Cardiac muscle cell (in vitro differentiated cells and primary cell): ENCODE measurements at regions not wholly inside any gene's neighbourhood (a gene's known extent, or its start where the extent isn't known, plus 50 kb on each side); places are given as distances from the start of the nearest gene placed in this dataset.

Experiments
- DNase-seq, 2 donors: peaks; one replicate each; pipeline versions ENCODE4 v3.0.0 to v3.0.0-alpha.2; 2010 to 2017; ENCODE audit warnings: low read depth in 1 of 2, low spot score in 1 of 2
- H3K27ac ChIP-seq: fragments of 200-600 bp; sonication (generic); 2 replicates; pipeline ENCODE4 v1.5.1; 2016
- H3K27me3 ChIP-seq: fragments of 200-600 bp; sonication (generic); 2 replicates; pipeline ENCODE4 v1.6.0; 2016; ENCODE audit warnings: control low read depth
- H3K36me3 ChIP-seq: fragments of 200-600 bp; sonication (generic); 2 replicates; pipeline ENCODE4 v1.5.1; 2016; ENCODE audit warnings: control low read depth
- H3K4me1 ChIP-seq: fragments of 200-600 bp; sonication (generic); 2 replicates; pipeline ENCODE4 v1.8.1; 2017; ENCODE audit warnings: low read depth, mild to moderate bottlenecking, mixed run types
- H3K4me3 ChIP-seq: fragments of 200-600 bp; sonication (generic); 2 replicates; pipeline ENCODE4 v1.5.1; 2016; ENCODE audit warnings: mild to moderate bottlenecking
- H3K9me3 ChIP-seq: fragments of 200-600 bp; sonication (generic); 2 replicates; pipeline ENCODE4 v1.5.1; 2017; ENCODE audit warnings: low read depth, mild to moderate bottlenecking, control low read depth
- TF ChIP-seq, protein P1 (sequence below): IDR thresholded peaks from 2 replicates; pipeline ENCODE4 v1.5.1; 2012; ENCODE audit warnings: low read depth, mild to moderate bottlenecking, low read length

- DNase-seq = no peak
- no peaks in the 10 kb centered on the region for H3K27me3 ChIP-seq
- H3K36me3 ChIP-seq = no peaks in the 10 kb centered on the region
- TF ChIP-seq, protein P1, sequence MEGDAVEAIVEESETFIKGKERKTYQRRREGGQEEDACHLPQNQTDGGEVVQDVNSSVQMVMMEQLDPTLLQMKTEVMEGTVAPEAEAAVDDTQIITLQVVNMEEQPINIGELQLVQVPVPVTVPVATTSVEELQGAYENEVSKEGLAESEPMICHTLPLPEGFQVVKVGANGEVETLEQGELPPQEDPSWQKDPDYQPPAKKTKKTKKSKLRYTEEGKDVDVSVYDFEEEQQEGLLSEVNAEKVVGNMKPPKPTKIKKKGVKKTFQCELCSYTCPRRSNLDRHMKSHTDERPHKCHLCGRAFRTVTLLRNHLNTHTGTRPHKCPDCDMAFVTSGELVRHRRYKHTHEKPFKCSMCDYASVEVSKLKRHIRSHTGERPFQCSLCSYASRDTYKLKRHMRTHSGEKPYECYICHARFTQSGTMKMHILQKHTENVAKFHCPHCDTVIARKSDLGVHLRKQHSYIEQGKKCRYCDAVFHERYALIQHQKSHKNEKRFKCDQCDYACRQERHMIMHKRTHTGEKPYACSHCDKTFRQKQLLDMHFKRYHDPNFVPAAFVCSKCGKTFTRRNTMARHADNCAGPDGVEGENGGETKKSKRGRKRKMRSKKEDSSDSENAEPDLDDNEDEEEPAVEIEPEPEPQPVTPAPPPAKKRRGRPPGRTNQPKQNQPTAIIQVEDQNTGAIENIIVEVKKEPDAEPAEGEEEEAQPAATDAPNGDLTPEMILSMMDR = no peak
- no peaks in the 10 kb centered on the region for H3K4me1 ChIP-seq
- no peak overlapping the region for H3K27ac ChIP-seq
- H3K9me3 ChIP-seq = no peaks in the 10 kb centered on the region
- no peak overlapping the region for H3K4me3 ChIP-seq
Measured at GRCh38 chr7:35533902-35534301, 161.0 kb downstream of the HERPUD2 start.

GRCh38 chr7:35530124-35531109 lies 164.5 kb downstream of the HERPUD2 start:
- Histone ChIP-seq H3K27ac (no peak overlapping the region), H3K9me3 (no peaks in the 10 kb centered on the region), H3K4me1 (no peaks in the 10 kb centered on the region), H3K4me3 (no peak overlapping the region), H3K27me3 (no peaks in the 10 kb centered on the region), H3K36me3 (no peaks in the 10 kb centered on the region)
- TF ChIP-seq, protein P1 = no peak
- DNase-seq = peak in 1 of 2 donors; percentile 27

GRCh38 chr7:35529713-35530112 lies 165.2 kb downstream of the HERPUD2 start:
- Histone ChIP-seq H3K27me3 (no peaks in the 10 kb centered on the region), H3K9me3 (no peaks in the 10 kb centered on the region), H3K4me1 (no peaks in the 10 kb centered on the region), H3K4me3 (no peak overlapping the region), H3K36me3 (no peaks in the 10 kb centered on the region), H3K27ac (no peak overlapping the region)
- TF ChIP-seq, protein P1 = no peak
- DNase-seq = no peak

DNA sequence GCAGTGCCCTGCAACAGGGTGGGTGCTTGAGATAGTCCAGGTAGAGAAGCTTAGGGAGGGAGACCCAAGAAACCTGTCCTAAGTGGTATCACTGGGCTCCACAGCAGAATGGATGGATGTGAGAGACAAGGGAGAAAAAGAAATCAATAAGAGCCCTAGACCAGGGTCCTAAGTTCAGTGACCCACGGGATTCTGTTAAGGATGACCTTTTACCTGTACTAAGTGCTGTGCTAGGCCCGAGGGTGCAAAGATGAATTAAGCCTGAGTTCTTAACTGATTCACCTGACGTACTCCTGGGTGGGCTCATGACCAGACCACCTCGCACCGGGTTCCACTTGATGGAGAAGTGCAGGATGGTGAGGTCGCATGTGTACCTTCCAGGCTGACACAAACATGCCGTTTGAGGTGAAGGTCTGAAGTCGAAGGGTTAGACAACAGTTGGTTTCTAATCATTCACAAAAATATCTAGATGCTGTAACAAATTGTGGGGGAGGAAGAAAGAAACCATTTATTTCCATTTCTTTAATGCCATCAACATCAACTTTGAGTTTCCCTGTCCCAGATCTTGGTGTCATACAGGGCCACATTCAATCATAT lies 166.5 kb downstream of the HERPUD2 start:
- DNase-seq = no peak
- no peaks in the 10 kb centered on the region for H3K27me3 ChIP-seq
- no peaks in the 10 kb centered on the region for H3K36me3 ChIP-seq
- H3K9me3 ChIP-seq = no peaks in the 10 kb centered on the region
- TF ChIP-seq, protein P1 = no peak
- H3K4me1 ChIP-seq = no peaks in the 10 kb centered on the region
- no peak overlapping the region for H3K4me3 ChIP-seq
- H3K27ac ChIP-seq = no peak overlapping the region

DNA sequence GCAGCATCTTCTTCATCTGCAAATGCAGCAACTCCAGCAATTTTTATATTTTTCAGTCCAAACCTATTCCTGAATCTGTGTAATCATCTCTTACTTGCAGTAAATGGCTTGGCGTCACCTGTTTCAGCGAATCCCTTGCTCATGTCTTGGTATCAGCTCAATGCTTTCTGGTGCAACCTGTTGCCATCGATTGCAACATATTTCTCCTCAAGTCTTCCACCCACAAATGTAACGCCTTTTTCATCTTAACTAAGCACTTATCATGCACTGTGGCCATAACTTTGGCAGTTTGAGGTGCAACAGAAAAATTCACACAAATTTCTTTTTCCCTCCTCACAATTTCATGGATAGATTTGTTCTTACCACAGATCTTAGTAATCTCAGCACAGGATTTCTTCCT lies 168.3 kb downstream of the HERPUD2 start:
- no peak overlapping the region for H3K27ac ChIP-seq
- TF ChIP-seq, protein P1 = no peak
- no peaks in the 10 kb centered on the region for H3K36me3 ChIP-seq
- H3K9me3 ChIP-seq = no peaks in the 10 kb centered on the region
- peaks cover 6% of the 10 kb centered on the region for H3K4me1 ChIP-seq
- H3K4me3 ChIP-seq = no peak overlapping the region
- no peaks in the 10 kb centered on the region for H3K27me3 ChIP-seq
- DNase-seq = no peak
